ENCODE measurements at regions not wholly inside any gene's neighbourhood (a gene's known extent, or its start where the extent isn't known, plus 50 kb on each side); places are given as distances from the start of the nearest gene placed in this dataset.

DNA sequence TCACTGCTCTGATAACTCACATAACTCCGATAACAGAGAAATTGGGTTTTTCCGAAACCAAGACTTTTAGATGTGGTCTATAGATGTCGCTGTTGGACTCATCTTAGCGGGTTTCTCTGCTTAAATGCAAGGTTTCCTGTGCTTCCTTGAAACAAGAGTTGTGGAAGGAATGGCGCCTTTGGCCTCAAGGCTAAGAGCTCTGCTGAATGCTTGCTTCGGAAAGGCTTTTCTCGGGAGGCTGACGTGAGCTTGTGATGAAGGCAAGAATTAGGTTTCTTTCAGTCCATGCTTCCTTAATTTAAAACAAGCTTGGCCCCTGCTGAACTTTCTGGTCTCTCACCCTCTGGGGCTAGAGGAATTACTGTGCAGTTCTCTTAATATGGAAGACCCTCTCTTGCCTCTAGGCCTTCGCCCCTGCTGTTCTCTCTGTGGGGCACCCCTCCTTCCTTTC is 113.5 kb downstream of the MAP3K21 start:
- TF ChIP-seq, protein P1, sequence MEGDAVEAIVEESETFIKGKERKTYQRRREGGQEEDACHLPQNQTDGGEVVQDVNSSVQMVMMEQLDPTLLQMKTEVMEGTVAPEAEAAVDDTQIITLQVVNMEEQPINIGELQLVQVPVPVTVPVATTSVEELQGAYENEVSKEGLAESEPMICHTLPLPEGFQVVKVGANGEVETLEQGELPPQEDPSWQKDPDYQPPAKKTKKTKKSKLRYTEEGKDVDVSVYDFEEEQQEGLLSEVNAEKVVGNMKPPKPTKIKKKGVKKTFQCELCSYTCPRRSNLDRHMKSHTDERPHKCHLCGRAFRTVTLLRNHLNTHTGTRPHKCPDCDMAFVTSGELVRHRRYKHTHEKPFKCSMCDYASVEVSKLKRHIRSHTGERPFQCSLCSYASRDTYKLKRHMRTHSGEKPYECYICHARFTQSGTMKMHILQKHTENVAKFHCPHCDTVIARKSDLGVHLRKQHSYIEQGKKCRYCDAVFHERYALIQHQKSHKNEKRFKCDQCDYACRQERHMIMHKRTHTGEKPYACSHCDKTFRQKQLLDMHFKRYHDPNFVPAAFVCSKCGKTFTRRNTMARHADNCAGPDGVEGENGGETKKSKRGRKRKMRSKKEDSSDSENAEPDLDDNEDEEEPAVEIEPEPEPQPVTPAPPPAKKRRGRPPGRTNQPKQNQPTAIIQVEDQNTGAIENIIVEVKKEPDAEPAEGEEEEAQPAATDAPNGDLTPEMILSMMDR (IDR thresholded peaks at IDR 0.05 in 4 of 5, conservative IDR thresholded peaks at IDR 0.05 in 1 of 5): no peak
- no peak for TF ChIP-seq POLR2A (IDR thresholded peaks at IDR 0.05)

Data from gastrocnemius medialis (tissue), 4 donors.